ENCODE measurements at regions not wholly inside any gene's neighbourhood (a gene's known extent, or its start where the extent isn't known, plus 50 kb on each side); places are given as distances from the start of the nearest gene placed in this dataset.

DNA sequence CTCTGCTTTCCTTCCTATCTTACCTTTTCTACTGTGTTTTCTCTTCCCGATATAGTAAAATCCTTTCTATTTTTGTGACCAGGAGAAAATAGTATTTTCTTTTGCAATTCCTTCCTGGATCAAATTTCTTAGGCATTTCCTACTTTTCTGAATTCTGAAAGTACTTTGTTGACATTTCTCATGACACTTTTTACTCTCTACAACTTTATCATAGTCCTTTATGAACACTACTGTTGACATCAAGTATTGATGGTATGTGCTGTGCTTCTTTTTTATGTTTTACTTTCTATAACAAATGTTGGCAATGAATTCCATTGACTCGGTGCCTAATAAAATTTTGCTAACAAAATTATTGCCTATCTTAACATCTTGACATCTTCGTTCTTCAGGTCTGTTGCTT is 217.7 kb upstream of the TCF4 start:
- no peak overlapping the region for H3K4me2 ChIP-seq (ENCODE audit: insufficient read depth, insufficient read length, low read length)
- H3K4me1 Mint-ChIP-seq = peaks cover 0 to 7% of the 10 kb centered on the region in 2 experiments
- H4K91ac ChIP-seq (ENCODE audit: insufficient read length, low read depth, low read length) = no peak overlapping the region
- no peak overlapping the region for H3K18ac ChIP-seq (ENCODE audit: insufficient read length, low read depth, low read length)
- H3T11ph ChIP-seq (ENCODE audit: low read length) = no peak overlapping the region
- no peak overlapping the region for H4K8ac ChIP-seq (replicated peaks; ENCODE audit: insufficient read length, low read depth, low read length)
- H2BK12ac ChIP-seq (ENCODE audit: insufficient read length, low read depth, low read length) = no peak overlapping the region
- H3K27me3 ChIP-seq (ENCODE audit: insufficient read depth, low read length) = no peaks in the 10 kb centered on the region
- H3K4me1 ChIP-seq (ENCODE audit: insufficient read depth, low read length) = no peaks in the 10 kb centered on the region
- H3K27ac Mint-ChIP-seq = no peak overlapping the region
- H4K20me1 ChIP-seq (ENCODE audit: control insufficient read depth, insufficient read depth, insufficient read length) = no peaks in the 10 kb centered on the region
- H3K9me3 ChIP-seq (ENCODE audit: control insufficient read depth, low read depth, low read length) = no peaks in the 10 kb centered on the region
- no peaks in the 10 kb centered on the region for H3K23me2 ChIP-seq (ENCODE audit: insufficient read length, low read depth, low read length, poor library complexity, severe bottlenecking)
- no peak overlapping the region for H3K27ac ChIP-seq (ENCODE audit: insufficient read length, low read depth, low read length)
- no peaks in the 10 kb centered on the region; a peak in 1 of 5 replicates for H3K9me3 Mint-ChIP-seq
- no peak overlapping the region for H3K9ac ChIP-seq (ENCODE audit: extremely low read depth, insufficient read length, low read length)
- no peaks in the 10 kb centered on the region for H3K27me3 Mint-ChIP-seq (ENCODE audit: low read depth)
- no peak overlapping the region for H3K4me3 Mint-ChIP-seq
- H3K79me1 ChIP-seq (ENCODE audit: insufficient read depth, low read depth, low read length, poor library complexity, severe bottlenecking) = no peaks in the 10 kb centered on the region
- no peak for DNase-seq
- TF ChIP-seq, protein P1, sequence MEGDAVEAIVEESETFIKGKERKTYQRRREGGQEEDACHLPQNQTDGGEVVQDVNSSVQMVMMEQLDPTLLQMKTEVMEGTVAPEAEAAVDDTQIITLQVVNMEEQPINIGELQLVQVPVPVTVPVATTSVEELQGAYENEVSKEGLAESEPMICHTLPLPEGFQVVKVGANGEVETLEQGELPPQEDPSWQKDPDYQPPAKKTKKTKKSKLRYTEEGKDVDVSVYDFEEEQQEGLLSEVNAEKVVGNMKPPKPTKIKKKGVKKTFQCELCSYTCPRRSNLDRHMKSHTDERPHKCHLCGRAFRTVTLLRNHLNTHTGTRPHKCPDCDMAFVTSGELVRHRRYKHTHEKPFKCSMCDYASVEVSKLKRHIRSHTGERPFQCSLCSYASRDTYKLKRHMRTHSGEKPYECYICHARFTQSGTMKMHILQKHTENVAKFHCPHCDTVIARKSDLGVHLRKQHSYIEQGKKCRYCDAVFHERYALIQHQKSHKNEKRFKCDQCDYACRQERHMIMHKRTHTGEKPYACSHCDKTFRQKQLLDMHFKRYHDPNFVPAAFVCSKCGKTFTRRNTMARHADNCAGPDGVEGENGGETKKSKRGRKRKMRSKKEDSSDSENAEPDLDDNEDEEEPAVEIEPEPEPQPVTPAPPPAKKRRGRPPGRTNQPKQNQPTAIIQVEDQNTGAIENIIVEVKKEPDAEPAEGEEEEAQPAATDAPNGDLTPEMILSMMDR (conservative IDR thresholded peaks at IDR 0.05) = no peak
- no CpG with 5 or more reads among the region's 3 CpGs for whole genome bisulfite sequencing (ENCODE audit: extremely low coverage, insufficient read length, low lambda C conversion rate)
- no peak overlapping the region for H2BK120ac ChIP-seq (ENCODE audit: low read depth, low read length, poor library complexity, severe bottlenecking)
- no peak overlapping the region for H2BK20ac ChIP-seq (ENCODE audit: low read depth, low read length, poor library complexity, severe bottlenecking)
- H3K36me3 Mint-ChIP-seq (ENCODE audit: insufficient read depth in 1 of 3, low read depth in 3 of 3) = peaks cover 0 to 8% (median 4%) of the 10 kb centered on the region in 3 experiments; a peak in 4 of 7 replicates
- H2BK15ac ChIP-seq (ENCODE audit: low read depth, low read length) = no peak overlapping the region
- no peak overlapping the region for H3K23ac ChIP-seq (ENCODE audit: insufficient read length, low read depth, low read length)
- H3K56ac ChIP-seq (ENCODE audit: insufficient read length, low read depth, low read length) = no peak overlapping the region
- no peak overlapping the region for H2AFZ ChIP-seq (ENCODE audit: low read length)
- H4K5ac ChIP-seq (ENCODE audit: insufficient read length, low read depth, low read length) = no peak overlapping the region
- H2AK5ac ChIP-seq (ENCODE audit: insufficient read length, low read length) = no peak overlapping the region
- H3K14ac ChIP-seq (ENCODE audit: insufficient read depth, low read length) = no peak overlapping the region
- H3K4ac ChIP-seq (ENCODE audit: low read depth, low read length) = no peak overlapping the region
- no peak overlapping the region for H2BK5ac ChIP-seq (ENCODE audit: insufficient read length, low read length)
- H3K79me2 ChIP-seq (ENCODE audit: insufficient read depth, low read length) = no peaks in the 10 kb centered on the region
